H1 (cell line): ENCODE measurements at regions not wholly inside any gene's neighbourhood (a gene's known extent, or its start where the extent isn't known, plus 50 kb on each side); places are given as distances from the start of the nearest gene placed in this dataset.

Source experiments
- CTCF ChIA-PET: fragments of 300-600 bp; sonication (Branson Sonifier 250); formaldehyde crosslinking; loops from one replicate; lab custom pipeline; 2021; ENCODE audit not compliant: partially characterized antibody; lab: Charles Lee
- POLR2A ChIA-PET: fragments of 300-600 bp; sonication (Branson Sonifier 250); formaldehyde crosslinking; loops from one replicate; lab custom pipeline; 2021; ENCODE audit warnings: inconsistent platforms; ENCODE audit not compliant: partially characterized antibody; lab: Charles Lee
- DNase-seq, 2 experiments: peaks; one replicate each; pipeline versions ENCODE4 v3.0.0 to v3.0.0-alpha.2; 2010 to 2022; ENCODE audit warnings: low spot score in 2 of 2, low read depth in 1 of 2, mixed read lengths in 1 of 2
- FAIRE-seq: peaks from 2 replicates; lab custom pipeline; 2011; peaks lifted over from hg19 to GRCh38; lab: Jason Lieb, UNC
- H2AFZ ChIP-seq: 2 replicates; pipeline ENCODE4 v1.8.1; 2012; ENCODE audit warnings: low read length, inconsistent platforms
- H2AK5ac ChIP-seq: 2 replicates; pipeline ENCODE4 v1.6.1; 2013; ENCODE audit warnings: low read depth, low read length
- H2BK120ac ChIP-seq: replicated peaks from 2 replicates; pipeline ENCODE3; 2013; ENCODE audit warnings: low read depth, low read length, inconsistent platforms
- H2BK12ac ChIP-seq: 2 replicates; pipeline ENCODE4 v1.6.1; 2013; ENCODE audit warnings: low read depth, low read length
- H2BK15ac ChIP-seq: 2 replicates; pipeline ENCODE4 v1.6.1; 2013; ENCODE audit warnings: low read length
- H2BK20ac ChIP-seq: 2 replicates; pipeline ENCODE4 v1.6.1; 2013; ENCODE audit warnings: low read length
- H2BK5ac ChIP-seq: 2 replicates; pipeline ENCODE4 v1.6.1; 2013; ENCODE audit warnings: low read depth, low read length
- H3K14ac ChIP-seq: 2 replicates; pipeline ENCODE4 v1.6.1; 2013; ENCODE audit warnings: inconsistent platforms; ENCODE audit not compliant: insufficient read length
- H3K18ac ChIP-seq: 2 replicates; pipeline ENCODE4 v1.6.1; 2013; ENCODE audit warnings: low read length; ENCODE audit errors: extremely low read depth
- H3K23ac ChIP-seq: 2 replicates; pipeline ENCODE4 v1.6.1; 2013; ENCODE audit warnings: inconsistent platforms; ENCODE audit not compliant: insufficient read length
- H3K23me2 ChIP-seq: 2 replicates; pipeline ENCODE4 v1.6.1; 2013; ENCODE audit warnings: low read depth, low read length
- H3K27ac ChIP-seq: 2 replicates; pipeline ENCODE4 v1.6.1; 2011; ENCODE audit warnings: low read depth, low read length, inconsistent platforms
- H3K27me3 ChIP-seq, 4 experiments: replicated peaks in 1 of 4; 1 replicate in 1 of 4; 2 replicates in 3 of 4; pipeline versions ENCODE4 v1.6.1 to v1.8.1; 2011 to 2013; ENCODE audit warnings: low read length in 3 of 4, mild to moderate bottlenecking in 3 of 4, inconsistent platforms in 2 of 4, mixed read lengths in 2 of 4, moderate library complexity in 1 of 4; ENCODE audit not compliant: control insufficient read depth in 3 of 4, insufficient read depth in 3 of 4; ENCODE audit errors: extremely low read depth in 1 of 4
- H3K36me3 ChIP-seq, 4 experiments: 2 replicates each; pipeline versions ENCODE4 v1.6.1 to v1.8.1; 2011 to 2013; ENCODE audit warnings: mild to moderate bottlenecking in 4 of 4, low read length in 3 of 4, moderate library complexity in 2 of 4, control low read depth in 1 of 4, inconsistent platforms in 1 of 4; ENCODE audit not compliant: insufficient read depth in 4 of 4, control insufficient read depth in 2 of 4
- H3K4ac ChIP-seq: replicated peaks from 2 replicates; pipeline ENCODE3; 2013; ENCODE audit warnings: low read length, low read depth, mixed read lengths, inconsistent platforms; ENCODE audit not compliant: insufficient read length
- H3K4me1 ChIP-seq, 4 experiments: replicated peaks in 1 of 4; 1 replicate in 1 of 4; 2 replicates in 3 of 4; pipeline versions ENCODE4 v1.6.1 to v1.8.1; 2011 to 2013; ENCODE audit warnings: low read length in 3 of 4, inconsistent platforms in 2 of 4, mixed read lengths in 1 of 4; ENCODE audit not compliant: insufficient read depth in 4 of 4, control insufficient read depth in 3 of 4
- H3K4me2 ChIP-seq, 2 experiments: 2 replicates each; pipeline versions ENCODE4 v1.6.1 to v1.8.1; 2011 to 2013; ENCODE audit warnings: low read depth in 2 of 2, low read length in 2 of 2, control low read depth in 1 of 2, inconsistent platforms in 1 of 2, mild to moderate bottlenecking in 1 of 2; ENCODE audit not compliant: insufficient read depth in 1 of 2
- H3K4me3 ChIP-seq, 4 experiments: fragments of 200-600, 300-600 bp in 1 of 4; sonication (generic), shearing (Covaris generic), sonication (Bioruptor Twin) in 1 of 4; 2 replicates each; pipeline versions ENCODE4 v1.5.1 to v1.8.1; 2011 to 2016; ENCODE audit warnings: low read length in 4 of 4, low read depth in 3 of 4, control low read depth in 2 of 4, inconsistent platforms in 2 of 4, mild to moderate bottlenecking in 2 of 4, mixed read lengths in 1 of 4, moderate library complexity in 1 of 4; ENCODE audit not compliant: insufficient read depth in 2 of 4; ENCODE audit errors: extremely low read depth in 1 of 4
- H3K56ac ChIP-seq: replicated peaks from 2 replicates; pipeline ENCODE3; 2013; ENCODE audit warnings: low read depth, mild to moderate bottlenecking, mixed read lengths, low read length, inconsistent platforms; ENCODE audit not compliant: insufficient read length
- H3K79me1 ChIP-seq: 2 replicates; pipeline ENCODE4 v1.6.1; 2013; ENCODE audit warnings: low read depth, low read length, control low read depth
- H3K79me2 ChIP-seq, 2 experiments: 2 replicates each; pipeline versions ENCODE4 v1.6.1 to v1.8.1; 2012 to 2013; ENCODE audit warnings: low read length in 2 of 2, mild to moderate bottlenecking in 2 of 2, inconsistent platforms in 1 of 2; ENCODE audit not compliant: insufficient read depth in 2 of 2, control insufficient read depth in 1 of 2
- H3K9ac ChIP-seq, 4 experiments: replicated peaks in 1 of 4; 1 replicate in 1 of 4; 2 replicates in 3 of 4; pipeline versions ENCODE4 v1.6.1 to v1.8.1; 2011 to 2013; ENCODE audit warnings: low read depth in 3 of 4, low read length in 3 of 4, control low read depth in 2 of 4, mild to moderate bottlenecking in 2 of 4, moderate library complexity in 2 of 4, inconsistent platforms in 1 of 4; ENCODE audit errors: extremely low read depth in 1 of 4
- H3K9me3 ChIP-seq, 2 experiments: 2 replicates each; pipeline versions ENCODE4 v1.6.1 to v1.8.1; 2012 to 2013; ENCODE audit warnings: mild to moderate bottlenecking in 2 of 2, moderate library complexity in 2 of 2, control low read depth in 1 of 2, inconsistent platforms in 1 of 2, low read depth in 1 of 2, low read length in 1 of 2, mixed read lengths in 1 of 2; ENCODE audit not compliant: insufficient read depth in 2 of 2
- H4K20me1 ChIP-seq, 2 experiments: replicated peaks in 1 of 2; 2 replicates each; pipeline versions ENCODE3 to v1.8.1; 2011 to 2013; ENCODE audit warnings: inconsistent platforms in 2 of 2, low read length in 2 of 2, mild to moderate bottlenecking in 1 of 2; ENCODE audit not compliant: insufficient read depth in 2 of 2, control insufficient read depth in 1 of 2
- H4K5ac ChIP-seq: 2 replicates; pipeline ENCODE4 v1.6.1; 2013; ENCODE audit warnings: low read length, low read depth, mixed read lengths, inconsistent platforms; ENCODE audit not compliant: insufficient read length
- H4K8ac ChIP-seq: 2 replicates; pipeline ENCODE4 v1.8.0; 2013; ENCODE audit warnings: mild to moderate bottlenecking, moderate library complexity, low read length, inconsistent platforms; ENCODE audit not compliant: insufficient read depth; ENCODE audit errors: extremely low read depth
- H4K91ac ChIP-seq: replicated peaks from 2 replicates; pipeline ENCODE3; 2013; ENCODE audit warnings: low read length, mixed read lengths, inconsistent platforms; ENCODE audit not compliant: insufficient read length
- ATF2 ChIP-seq: IDR thresholded peaks from 2 replicates; pipeline ENCODE4 v1.6.1; 2012; ENCODE audit warnings: low read length, inconsistent platforms
- BRCA1 ChIP-seq: IDR thresholded peaks from 2 replicates; pipeline ENCODE4 v1.6.1; 2012; ENCODE audit warnings: low read depth, low read length, improper control_type of control experiment
- EZH2 ChIP-seq: fragments of 200-600 bp; sonication (generic); IDR thresholded peaks from 2 replicates; pipeline ENCODE4 v1.7.1; 2012; ENCODE audit warnings: low read depth, mild to moderate bottlenecking, moderate library complexity, low read length, inconsistent platforms; ENCODE audit not compliant: severe bottlenecking
- GTF2F1 ChIP-seq: IDR thresholded peaks from 2 replicates; pipeline ENCODE4 v1.6.1; 2012; ENCODE audit warnings: low read depth, low read length, improper control_type of control experiment, borderline replicate concordance
- HDAC6 ChIP-seq: IDR thresholded peaks from one replicate; pipeline ENCODE4 v1.7.1; 2012; ENCODE audit warnings: low read depth, mild to moderate bottlenecking, inconsistent platforms, low read length, moderate library complexity
- MAFK ChIP-seq: IDR thresholded peaks from 2 replicates; pipeline ENCODE4 v1.6.1; 2012; ENCODE audit warnings: low read depth, mild to moderate bottlenecking, improper control_type of control experiment, low read length
- POLR2A ChIP-seq, 2 experiments: IDR thresholded peaks; 1 replicate in 1 of 2; 2 replicates in 1 of 2; pipeline ENCODE4 v1.6.1; 2011; ENCODE audit warnings: low read depth in 2 of 2, low read length in 2 of 2, mild to moderate bottlenecking in 2 of 2; ENCODE audit errors: control extremely low read depth in 1 of 2
- SIRT6 ChIP-seq: IDR thresholded peaks from one replicate; pipeline ENCODE4 v1.7.1; 2012; ENCODE audit warnings: low read length, inconsistent platforms
- SP2 ChIP-seq: IDR thresholded peaks from 2 replicates; pipeline ENCODE4 v1.6.1; 2012; ENCODE audit warnings: mild to moderate bottlenecking, low read length, inconsistent platforms
- TBP ChIP-seq: IDR thresholded peaks from 2 replicates; pipeline ENCODE4 v1.6.1; 2011; ENCODE audit warnings: low read depth, low read length, improper control_type of control experiment
- WGBS, 2 experiments: shearing (Covaris generic) in 1 of 2; methylation state at CpG; one replicate each; pipeline versions ENCODE4 v1.1.6 to v1.1.7; 2013 to 2015; ENCODE audit warnings: low lambda C conversion rate in 2 of 2, mixed read lengths in 2 of 2, inconsistent platforms in 1 of 2, low coverage in 1 of 2, missing lambda C conversion rate in 1 of 2; ENCODE audit not compliant: insufficient replicate concordance in 2 of 2, insufficient coverage in 1 of 2, insufficient read length in 1 of 2; ENCODE audit errors: extremely low coverage in 1 of 2, missing lambda C conversion rate in 1 of 2; 5-methylcytosine and 5-hydroxymethylcytosine counted together

GRCh38 chr6:14035071-14035847 is 82.3 kb upstream of the CD83 start:
- Histone ChIP-seq H2BK15ac (peak overlapping the region; percentile 66; the same call in 1 of the 2 replicates), H4K91ac (peak overlapping the region; percentile 75), H3K27me3 (no peaks in the 10 kb centered on the region), H2BK12ac (peak overlapping the region; percentile 91), H3K27ac (no peak overlapping the region), H2AFZ (no peak overlapping the region; the same call in 1 of the 2 replicates), H2BK20ac (peak overlapping the region; percentile 62), H3K4ac (no peak overlapping the region), H3K9ac (no peak overlapping the region), H3K14ac (no peak overlapping the region), H2BK5ac (peak overlapping the region; percentile 46; the same call in 1 of the 2 replicates), H3K56ac (no peak overlapping the region), H3K23me2 (no peaks in the 10 kb centered on the region; the same call in 1 of the 2 replicates), H3K9me3 (0 out of 4 replicates have a peak, but pooled peaks cover 0 to 2% of the 10 kb centered on the region in 2 experiments), H4K5ac (no peak overlapping the region), H3K79me2 (no peaks in the 10 kb centered on the region), H2BK120ac (peak overlapping the region; percentile 16), H3K4me2 (peak overlapping the region in 1 of 2 experiments; percentile 15; a peak in 1 of 4 replicates), H4K20me1 (no peaks in the 10 kb centered on the region), H3K4me3 (no peak overlapping the region), H3K4me1 (peaks cover 2 to 11% (median 6%) of the 10 kb centered on the region in 4 experiments; a peak in 5 of 7 replicates), H4K8ac (no peak overlapping the region; the same call in 1 of the 2 replicates), H3K79me1 (no peaks in the 10 kb centered on the region), H3K23ac (no peak overlapping the region), H3K36me3 (no peaks in the 10 kb centered on the region), H3K18ac (peak overlapping the region; percentile 51; the same call in 1 of the 2 replicates), H2AK5ac (no peak overlapping the region; the same call in 1 of the 2 replicates)
- ChIA-PET POLR2A (interaction anchor here (0.8 to 0.9 kb wide), 3 partner anchors 15 to 107 kb away, joined by 3 to 4 read pairs (median 3); no protein-coding TSS in a partner anchor), CTCF (interaction anchor here (0.6 to 14.9 kb wide), 8 partner anchors 9 to 240 kb away, joined by 3 to 189 read pairs (median 6); no protein-coding TSS in a partner anchor)
- DNase-seq (peak in 1 of 2 experiments; percentile 63), FAIRE-seq (peak; percentile 82)
- WGBS, 2 experiments, result 69% methylated on average over 14 of the region's 14 CpGs; no CpG with 5 or more reads in 1 of the 2 experiments
- TF ChIP-seq GTF2F1 (no peak), BRCA1 (no peak), POLR2A (IDR thresholded peaks at IDR 0.05; ENCODE audit: control extremely low read depth in 1 of 2, low read depth in 2 of 2, low read length in 2 of 2) (no peak), ATF2 (no peak; the same call in 1 of the 2 replicates), SIRT6 (no peak), HDAC6 (no peak), TBP (no peak), MAFK (no peak), EZH2 (no peak), SP2 (no peak)
